Stomach (tissue), 8 donors: ENCODE measurements at regions not wholly inside any gene's neighbourhood (a gene's known extent, or its start where the extent isn't known, plus 50 kb on each side); places are given as distances from the start of the nearest gene placed in this dataset.

Experiments
- DNase-seq, 2 donors: peaks; one replicate each; pipeline versions ENCODE4 v3.0.0 to v3.0.0-alpha.2; 2013 to 2019
- H3K27ac ChIP-seq, 5 donors: fragments of 200-600 bp in 4 of 5; sonication (generic) in 4 of 5; one replicate each; pipeline ENCODE4 v1.5.1; 2013 to 2019; ENCODE audit warnings: mild to moderate bottlenecking in 1 of 5, moderate library complexity in 1 of 5
- H3K27me3 ChIP-seq, 3 donors: fragments of 200-600 bp; sonication (generic); one replicate each; pipeline ENCODE4 v1.5.1; 2017 to 2019; ENCODE audit warnings: mixed run types in 1 of 3
- H3K36me3 ChIP-seq, 4 donors: fragments of 200-600 bp; sonication (generic); 1 replicate in 3 of 4; 2 replicates in 1 of 4; pipeline ENCODE4 v1.5.1; 2016 to 2019
- H3K4me1 ChIP-seq, 4 donors: fragments of 200-600 bp; sonication (generic); one replicate each; pipeline ENCODE4 v1.5.1; 2016 to 2019
- H3K4me3 ChIP-seq, 4 donors: fragments of 200-600 bp; sonication (generic) in 3 of 4; one replicate each; pipeline ENCODE4 v1.5.1; 2016 to 2019; ENCODE audit warnings: mild to moderate bottlenecking in 1 of 4
- H3K9me3 ChIP-seq, 4 donors: fragments of 200-600 bp; sonication (generic); one replicate each; pipeline ENCODE4 v1.5.1; 2016 to 2019
- CTCF ChIP-seq, 7 experiments: fragments of 450-650 bp in 4 of 7; fragments of 200-600 bp in 3 of 7; sonication (generic) in 3 of 7; IDR thresholded peaks; one replicate each; pipeline ENCODE4 v1.5.1; 2016 to 2019; ENCODE audit warnings: antibody characterized with exemption in 7 of 7, control low read depth in 2 of 7, mild to moderate bottlenecking in 1 of 7
- EP300 ChIP-seq: sonication (generic); formaldehyde crosslinking; IDR thresholded peaks from one replicate; pipeline ENCODE4 v1.6.1; 2017; ENCODE audit warnings: antibody characterized with exemption
- POLR2A ChIP-seq, 4 donors: fragments of 450-650 bp; IDR thresholded peaks; one replicate each; pipeline ENCODE4 v1.6.1; 2016; ENCODE audit warnings: antibody characterized with exemption in 4 of 4, control low read depth in 2 of 4, mild to moderate bottlenecking in 1 of 4, moderate library complexity in 1 of 4
- POLR2AphosphoS5 ChIP-seq, 3 donors: sonication (generic); formaldehyde crosslinking; IDR thresholded peaks; one replicate each; pipeline ENCODE4 v1.6.1; 2016; ENCODE audit warnings: antibody characterized with exemption in 3 of 3
- WGBS, 5 donors: extraction: QIAGEN DNeasy Blood & Tissue Kit in 3 of 5; methylation state at CpG; one replicate each; pipeline versions ENCODE4 v1.1.5 to v1.1.7; 2013 to 2018; 5-methylcytosine and 5-hydroxymethylcytosine counted together
- intact Hi-C: fragments of 100-400 bp; cut with DNase I; formaldehyde crosslinking; loops from one replicate; pipeline ENCODE4 v1.15.1; 2023; ENCODE audit warnings: low total_unique reads
- donor health status: healthy with polysubstance abuse.
- donor health status: Bipolar disorder and iron deficiency.
- donor health status: healthy.

- 59 to 78% (median 66%) methylated on average over 2 of the region's 2 CpGs for WGBS, 5 donors
- Histone ChIP-seq H3K4me1 (no peaks in the 10 kb centered on the region), H3K9me3 (peaks cover 0 to 6% (median 3%) of the 10 kb centered on the region in 4 donors), H3K4me3 (no peak overlapping the region), H3K27ac (no peak overlapping the region), H3K27me3 (no peaks in the 10 kb centered on the region), H3K36me3 (no peaks in the 10 kb centered on the region)
- no peak for DNase-seq
- intact Hi-C loops: no loop called here
- no peak for TF ChIP-seq POLR2AphosphoS5 (IDR thresholded peaks at IDR 0.05)
- no peak for TF ChIP-seq CTCF (IDR thresholded peaks at IDR 0.05)
- TF ChIP-seq EP300: no peak
- no peak for TF ChIP-seq POLR2A (IDR thresholded peaks at IDR 0.05)
Measured at GRCh38 chr4:65217179-65217578, 453.1 kb downstream of the EPHA5 start.

GRCh38 chr4:65202853-65203236 is 467.4 kb downstream of the EPHA5 start:
- H3K4me1 ChIP-seq: no peaks in the 10 kb centered on the region
- TF ChIP-seq POLR2AphosphoS5 (IDR thresholded peaks at IDR 0.05) (no peak), POLR2A (IDR thresholded peaks at IDR 0.05) (no peak)

GRCh38 chr4:65202165-65202852 is 468.0 kb downstream of the EPHA5 start:
- Histone ChIP-seq H3K4me1 (no peaks in the 10 kb centered on the region), H3K27me3 (no peaks in the 10 kb centered on the region), H3K27ac (no peak overlapping the region), H3K36me3 (no peaks in the 10 kb centered on the region), H3K4me3 (no peak overlapping the region), H3K9me3 (no peaks in the 10 kb centered on the region)
- TF ChIP-seq POLR2AphosphoS5 (IDR thresholded peaks at IDR 0.05): no peak
- TF ChIP-seq CTCF (IDR thresholded peaks at IDR 0.05): no peak
- TF ChIP-seq EP300: no peak
- no peak for TF ChIP-seq POLR2A (IDR thresholded peaks at IDR 0.05)
- 51 to 63% (median 59%) methylated on average over 2 of the region's 2 CpGs for WGBS, 5 donors
- intact Hi-C loops: no loop called here
- DNase-seq: no peak

More at GRCh38 chr4:65202853-65203236, 467.4 kb downstream of the EPHA5 start:
- Histone ChIP-seq H3K36me3 (no peaks in the 10 kb centered on the region), H3K9me3 (no peaks in the 10 kb centered on the region), H3K27me3 (no peaks in the 10 kb centered on the region), H3K4me3 (no peak overlapping the region), H3K27ac (no peak overlapping the region)
- no peak for DNase-seq
- intact Hi-C loops: no loop called here

DNA sequence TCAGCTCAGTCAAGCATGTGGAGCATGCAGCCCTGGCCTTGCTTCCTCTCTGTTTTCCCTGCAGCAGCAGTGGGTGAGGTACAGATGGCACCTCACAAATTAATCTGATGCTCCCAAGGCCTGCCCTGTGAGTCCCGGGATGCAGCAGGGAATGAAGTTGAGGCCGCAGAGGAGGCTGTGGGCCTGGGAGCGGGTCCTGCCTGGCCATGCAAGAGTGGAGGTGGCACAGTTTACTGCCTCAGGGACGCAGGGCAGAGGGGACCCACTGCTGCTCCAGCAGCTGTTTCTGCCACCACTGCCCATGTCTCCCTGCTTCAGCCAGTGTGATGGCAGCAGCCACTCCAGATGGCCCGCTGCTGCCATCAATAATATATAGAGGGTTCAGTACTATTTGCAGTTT is 474.6 kb downstream of the EPHA5 start:
- Histone ChIP-seq H3K27me3 (no peaks in the 10 kb centered on the region), H3K27ac (no peak overlapping the region), H3K4me1 (no peaks in the 10 kb centered on the region), H3K4me3 (no peak overlapping the region), H3K36me3 (no peaks in the 10 kb centered on the region), H3K9me3 (no peaks in the 10 kb centered on the region)
- TF ChIP-seq POLR2AphosphoS5 (IDR thresholded peaks at IDR 0.05) (no peak), POLR2A (IDR thresholded peaks at IDR 0.05) (no peak), EP300 (no peak), CTCF (IDR thresholded peaks at IDR 0.05) (no peak)
- 81 to 93% (median 88%) methylated on average over 5 of the region's 5 CpGs for WGBS, 5 donors
- DNase-seq: no peak
- intact Hi-C loops: no loop called here

- Histone ChIP-seq H3K9me3 (no peaks in the 10 kb centered on the region), H3K27ac (no peak overlapping the region), H3K4me3 (no peak overlapping the region), H3K4me1 (no peaks in the 10 kb centered on the region), H3K27me3 (no peaks in the 10 kb centered on the region), H3K36me3 (no peaks in the 10 kb centered on the region)
- DNase-seq: no peak
- intact Hi-C loops: no loop called here
- no peak for TF ChIP-seq POLR2A (IDR thresholded peaks at IDR 0.05)
- no peak for TF ChIP-seq CTCF (IDR thresholded peaks at IDR 0.05)
- no peak for TF ChIP-seq EP300
- TF ChIP-seq POLR2AphosphoS5 (IDR thresholded peaks at IDR 0.05): no peak
- 48 to 73% (median 65%) methylated on average over 2 of the region's 2 CpGs; no CpG with 5 or more reads in 1 of the 5 donors for WGBS, 5 donors
Measured at GRCh38 chr4:65195002-65195401, 475.3 kb downstream of the EPHA5 start.
